Stimulated activated effector memory CD8-positive, alpha-beta T cell treated with anti-CD3 and anti-CD28 coated beads, Interleukin-12 subunit alpha, Interleukin-12 subunit beta, amount 100 ng/mL, for 72 hours (primary cell): ENCODE measurements at regions not wholly inside any gene's neighbourhood (a gene's known extent, or its start where the extent isn't known, plus 50 kb on each side); places are given as distances from the start of the nearest gene placed in this dataset.
"Not testable (repeated sequence)": the region's sequence is repeated elsewhere in the genome, so short reads cannot be mapped to it uniquely, and the experiment has no call there.

Experiments used
- ATAC-seq: fragments of 150-1000 bp; cut with Tn5 transposase; 2 replicates; pipeline ENCODE4 v1.10.0; 2021
- DNase-seq, 2 donors: peaks; one replicate each; pipeline ENCODE4 v3.0.0; 2021 to 2022; ENCODE audit warnings: low spot score in 2 of 2
- H3K27ac Mint-ChIP-seq: one replicate; pipeline ENCODE4 v1.8.0; 2022; ENCODE audit warnings: mild to moderate bottlenecking, mixed read lengths
- H3K36me3 Mint-ChIP-seq: one replicate; pipeline ENCODE4 v1.8.0; 2022; ENCODE audit warnings: mild to moderate bottlenecking, mixed read lengths
- H3K4me1 Mint-ChIP-seq: one replicate; pipeline ENCODE4 v1.8.0; 2022; ENCODE audit warnings: mixed read lengths
- H3K4me3 Mint-ChIP-seq: one replicate; pipeline ENCODE4 v1.8.0; 2022; ENCODE audit warnings: mild to moderate bottlenecking, mixed read lengths
- H3K9me3 Mint-ChIP-seq: one replicate; pipeline ENCODE4 v1.8.0; 2022; ENCODE audit warnings: mixed read lengths

DNA sequence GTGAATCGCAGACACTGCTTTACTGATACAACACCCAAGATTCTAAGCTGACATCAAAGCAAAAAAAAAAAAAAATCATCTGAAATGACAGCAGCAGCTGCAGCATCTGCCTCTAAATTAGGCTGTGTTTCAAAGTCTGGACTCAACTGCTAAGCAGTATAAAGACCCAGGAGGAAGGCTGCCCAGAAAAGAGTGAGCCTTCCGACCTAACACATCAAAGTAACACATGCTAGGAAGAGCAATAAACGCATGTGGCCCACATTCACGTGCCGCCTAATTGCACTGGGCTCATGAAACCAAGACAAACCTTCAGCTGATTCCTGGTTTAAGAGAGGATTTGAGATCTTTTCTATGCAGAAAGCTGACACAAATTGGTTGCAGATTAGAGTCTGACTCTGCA is 317.1 kb downstream of the ZIC4 start:
- H3K4me3 Mint-ChIP-seq = no peak overlapping the region
- H3K4me1 Mint-ChIP-seq = no peaks in the 10 kb centered on the region
- no peaks in the 10 kb centered on the region for H3K36me3 Mint-ChIP-seq
- DNase-seq = no peak
- no peak overlapping the region for H3K27ac Mint-ChIP-seq
- no peak for ATAC-seq
- H3K9me3 Mint-ChIP-seq = peaks cover 11% of the 10 kb centered on the region

DNA sequence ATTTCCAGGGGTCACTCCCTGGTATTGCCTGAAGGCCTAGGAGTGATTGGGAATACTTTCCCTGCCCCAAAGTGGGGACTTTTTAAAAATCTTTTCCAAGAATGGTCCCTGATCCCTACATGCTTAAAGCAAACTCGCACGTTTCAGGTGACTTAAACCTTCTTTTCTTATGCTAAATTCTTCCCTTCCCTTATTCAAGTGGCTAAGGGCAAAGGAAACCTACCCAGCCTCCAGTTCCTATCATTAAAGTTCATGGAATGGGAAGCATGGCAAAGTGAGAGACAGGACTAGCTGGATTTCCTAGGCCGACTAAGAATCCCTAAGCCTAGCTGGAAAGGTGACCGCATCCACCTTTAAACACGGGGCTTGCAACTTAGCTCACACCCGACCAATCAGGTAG is 346.8 kb downstream of the ZIC4 start:
- DNase-seq, H3K36me3 Mint-ChIP-seq, ATAC-seq, H3K27ac Mint-ChIP-seq, H3K4me1 Mint-ChIP-seq, H3K4me3 Mint-ChIP-seq: not testable (repeated sequence)
- peaks cover 25% of the 10 kb centered on the region for H3K9me3 Mint-ChIP-seq

DNA sequence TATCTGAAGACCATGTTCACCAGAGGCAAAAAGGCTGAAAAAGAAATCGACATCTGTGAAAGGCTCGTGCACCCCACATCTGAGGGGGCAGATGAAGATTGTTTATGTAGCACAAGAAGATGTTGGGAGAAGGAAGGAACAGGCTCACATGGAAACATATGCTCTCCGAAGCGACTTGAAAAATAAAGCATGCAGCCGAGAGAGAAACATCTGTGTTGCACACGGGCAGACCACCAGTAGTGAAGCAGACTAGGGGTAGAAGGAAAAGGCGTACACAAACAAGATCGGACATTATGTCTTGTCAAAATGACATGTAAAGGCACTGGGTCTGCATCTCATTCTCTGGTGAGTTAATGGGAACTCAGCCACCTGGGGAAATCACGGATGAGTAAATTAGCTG is 356.5 kb downstream of the ZIC4 start:
- Mint-ChIP-seq H3K4me1 (no peaks in the 10 kb centered on the region), H3K9me3 (peaks cover 26% of the 10 kb centered on the region), H3K4me3 (no peak overlapping the region), H3K36me3 (no peaks in the 10 kb centered on the region), H3K27ac (no peak overlapping the region)
- DNase-seq (no peak), ATAC-seq (no peak)

DNA sequence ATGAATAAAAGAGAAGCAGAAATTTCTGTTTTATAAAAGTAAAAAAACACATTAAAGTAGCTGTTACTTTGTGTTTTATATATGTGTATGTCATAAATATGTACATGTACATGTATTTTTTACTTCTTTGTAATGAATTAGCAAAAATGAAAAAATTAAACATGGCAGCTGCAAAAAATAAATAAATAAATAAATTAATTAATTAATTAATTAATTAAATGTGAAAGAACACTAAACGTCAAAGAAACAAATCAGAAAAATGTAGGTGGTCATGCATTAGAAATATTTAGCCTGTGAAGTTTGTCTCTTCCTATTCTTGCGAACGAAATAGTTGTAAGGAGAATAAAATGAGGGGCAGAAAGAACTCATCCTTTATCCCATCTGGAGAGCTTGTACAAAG is 357.0 kb downstream of the ZIC4 start:
- Mint-ChIP-seq H3K36me3 (no peaks in the 10 kb centered on the region), H3K4me3 (no peak overlapping the region), H3K4me1 (no peaks in the 10 kb centered on the region), H3K27ac (no peak overlapping the region), H3K9me3 (peaks cover 27% of the 10 kb centered on the region)
- ATAC-seq (no peak), DNase-seq (no peak)

DNA sequence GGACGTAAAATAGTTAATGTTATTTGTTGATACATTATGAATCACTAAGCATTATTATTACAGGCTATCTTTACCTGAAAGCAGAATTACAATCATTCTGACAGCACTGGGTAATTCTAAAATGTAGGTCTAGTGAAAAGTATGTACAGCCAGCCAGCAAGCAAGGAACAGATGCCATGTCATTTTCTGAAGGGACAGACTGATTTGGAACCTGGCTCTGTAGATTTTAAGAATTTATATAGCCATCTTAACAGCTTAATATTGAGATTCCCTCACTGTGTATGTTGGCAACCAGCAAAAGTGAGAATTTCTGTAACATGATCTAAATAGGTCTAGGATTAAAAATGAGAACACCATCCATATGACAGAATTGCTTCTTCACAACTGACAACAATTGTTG is 359.4 kb downstream of the ZIC4 start:
- DNase-seq (no peak), ATAC-seq (no peak)
- H3K9me3 Mint-ChIP-seq = peaks cover 23% of the 10 kb centered on the region
- H3K4me1 Mint-ChIP-seq = no peaks in the 10 kb centered on the region
- H3K27ac Mint-ChIP-seq = no peak overlapping the region
- H3K4me3 Mint-ChIP-seq = no peak overlapping the region
- H3K36me3 Mint-ChIP-seq = no peaks in the 10 kb centered on the region

DNA sequence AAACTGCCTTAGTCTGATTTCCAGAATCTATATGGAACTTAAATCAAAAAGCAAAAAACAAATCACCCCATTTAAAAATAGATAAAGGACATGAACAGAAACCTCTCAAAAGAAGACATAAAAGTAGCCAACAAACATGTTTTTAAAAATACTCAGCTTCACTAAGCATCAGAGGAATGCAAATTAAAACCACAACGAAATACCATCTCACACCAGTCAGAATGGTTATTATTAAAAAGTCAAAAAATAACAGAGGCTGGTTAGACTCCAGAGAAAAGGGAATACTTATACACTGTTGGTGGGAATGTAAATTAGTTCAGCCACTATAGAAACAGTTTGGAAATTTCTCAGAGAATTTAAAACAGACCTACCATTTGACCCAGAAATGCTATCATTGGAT is 367.9 kb downstream of the ZIC4 start:
- H3K27ac Mint-ChIP-seq = no peak overlapping the region
- peaks cover 13% of the 10 kb centered on the region for H3K9me3 Mint-ChIP-seq
- DNase-seq (no peak), ATAC-seq (no peak)
- H3K36me3 Mint-ChIP-seq = no peaks in the 10 kb centered on the region
- no peaks in the 10 kb centered on the region for H3K4me1 Mint-ChIP-seq
- H3K4me3 Mint-ChIP-seq = no peak overlapping the region

DNA sequence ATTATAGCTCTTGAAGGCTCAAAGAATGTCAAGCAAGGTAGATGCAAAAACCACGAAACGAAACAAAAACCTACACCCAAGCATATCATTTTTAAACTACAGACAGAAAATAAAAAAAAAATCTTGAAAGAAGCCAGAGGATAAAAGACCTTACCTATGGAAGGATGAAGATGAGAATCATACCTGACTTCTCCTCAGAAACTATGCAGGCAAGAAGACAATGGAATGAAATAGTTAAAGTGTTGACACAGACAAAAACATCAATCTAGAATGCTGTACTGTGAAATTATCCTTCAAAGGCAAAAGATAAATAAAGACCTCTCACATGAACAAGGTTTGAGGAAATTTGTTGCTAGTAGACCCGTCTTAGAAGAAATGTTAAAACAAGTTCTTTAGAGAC is 372.0 kb downstream of the ZIC4 start:
- H3K4me1 Mint-ChIP-seq = no peaks in the 10 kb centered on the region
- no peak for DNase-seq
- peaks cover 10% of the 10 kb centered on the region for H3K9me3 Mint-ChIP-seq
- H3K36me3 Mint-ChIP-seq = no peaks in the 10 kb centered on the region
- no peak overlapping the region for H3K27ac Mint-ChIP-seq
- no peak for ATAC-seq
- H3K4me3 Mint-ChIP-seq = no peak overlapping the region

DNA sequence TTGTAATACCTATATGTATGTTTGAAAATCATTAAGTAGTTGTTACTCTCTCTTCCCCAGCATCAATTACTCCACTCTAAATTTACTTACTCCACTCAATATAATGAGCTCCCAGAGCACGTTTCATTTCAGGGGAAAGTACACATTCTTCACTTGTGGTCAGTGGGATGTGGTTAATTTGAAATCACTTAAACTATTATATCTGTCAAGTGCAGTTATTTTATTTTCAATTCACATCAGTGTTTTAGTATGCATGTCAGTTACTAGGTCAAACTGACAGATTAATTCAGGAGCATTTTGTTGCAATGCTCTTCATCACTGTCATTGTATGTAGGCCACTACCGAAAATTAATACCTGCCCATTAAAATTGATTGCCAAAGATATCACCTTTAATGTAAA is 376.1 kb downstream of the ZIC4 start:
- H3K9me3 Mint-ChIP-seq = peaks cover 22% of the 10 kb centered on the region
- DNase-seq = no peak
- no peaks in the 10 kb centered on the region for H3K4me1 Mint-ChIP-seq
- ATAC-seq = no peak
- H3K4me3 Mint-ChIP-seq = no peak overlapping the region
- H3K27ac Mint-ChIP-seq = no peak overlapping the region
- H3K36me3 Mint-ChIP-seq = no peaks in the 10 kb centered on the region

DNA sequence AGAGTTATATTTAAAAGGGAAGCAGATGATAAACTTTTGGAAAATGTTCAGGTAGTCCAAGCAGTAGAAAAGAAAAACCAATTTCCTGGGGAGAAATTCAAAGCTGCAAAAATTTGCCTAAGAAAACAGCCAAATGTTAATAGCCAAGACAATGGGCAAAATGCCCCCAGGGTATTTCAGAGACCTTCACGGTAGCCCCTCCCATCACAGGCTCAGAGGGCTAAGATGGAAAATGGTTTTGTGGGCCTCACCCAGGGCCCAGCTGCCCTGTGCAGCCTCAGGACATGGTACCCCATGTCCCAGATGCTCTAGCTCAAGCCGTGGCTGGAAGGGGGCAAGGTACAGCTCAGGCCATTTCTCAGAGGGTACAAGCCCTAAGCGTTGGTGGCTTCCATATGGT is 391.0 kb downstream of the ZIC4 start:
- no peak overlapping the region for H3K4me3 Mint-ChIP-seq
- H3K9me3 Mint-ChIP-seq = peaks cover 11% of the 10 kb centered on the region
- ATAC-seq (no peak), DNase-seq (no peak)
- H3K27ac Mint-ChIP-seq = no peak overlapping the region
- H3K4me1 Mint-ChIP-seq = no peaks in the 10 kb centered on the region
- H3K36me3 Mint-ChIP-seq = no peaks in the 10 kb centered on the region

DNA sequence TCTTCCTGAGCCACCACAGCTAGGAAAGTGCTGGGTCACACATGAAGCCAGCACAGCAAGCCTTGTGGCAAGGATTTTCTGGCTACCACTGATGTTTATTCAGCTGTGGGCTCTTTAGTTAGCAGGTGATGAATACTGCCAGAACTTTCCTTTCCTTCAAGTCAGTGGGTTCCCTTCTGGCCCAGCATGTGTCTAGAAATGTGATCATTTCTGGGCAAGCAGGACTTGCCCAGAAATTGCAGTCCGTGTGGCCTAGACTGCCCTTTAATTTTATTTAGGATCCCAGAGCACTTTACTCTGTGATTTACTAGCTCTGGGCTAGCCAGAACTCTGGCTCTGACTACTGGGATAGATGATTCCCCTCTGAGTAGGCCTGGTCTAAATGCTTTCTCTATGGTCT is 397.5 kb downstream of the ZIC4 start:
- H3K4me1 Mint-ChIP-seq = no peaks in the 10 kb centered on the region
- no peak overlapping the region for H3K27ac Mint-ChIP-seq
- H3K9me3 Mint-ChIP-seq = peaks cover 4% of the 10 kb centered on the region
- ATAC-seq (no peak), DNase-seq (no peak)
- H3K4me3 Mint-ChIP-seq = no peak overlapping the region
- H3K36me3 Mint-ChIP-seq = no peaks in the 10 kb centered on the region

DNA sequence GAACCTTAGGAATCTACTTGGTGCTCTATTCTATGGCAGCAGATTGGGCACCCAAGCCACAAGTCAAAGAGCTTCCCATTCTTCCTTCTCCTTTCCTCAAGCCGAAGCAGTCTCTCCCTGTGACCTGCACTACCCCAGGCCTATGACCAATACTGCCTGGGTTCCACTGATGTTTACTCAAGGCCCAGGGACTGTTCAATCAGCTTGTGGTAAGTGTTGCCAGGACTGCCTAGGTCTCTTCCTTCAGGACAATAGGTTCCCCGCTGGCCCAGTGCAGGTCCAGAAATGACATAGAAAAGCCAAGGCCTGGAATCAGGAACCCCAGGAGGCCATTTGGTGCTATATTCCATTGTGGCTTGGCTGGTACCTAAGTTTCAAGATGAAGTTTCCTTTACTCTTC is 397.9 kb downstream of the ZIC4 start:
- H3K4me1 Mint-ChIP-seq = no peaks in the 10 kb centered on the region
- H3K4me3 Mint-ChIP-seq = no peak overlapping the region
- ATAC-seq = no peak
- H3K9me3 Mint-ChIP-seq = peaks cover 4% of the 10 kb centered on the region
- no peak for DNase-seq
- no peak overlapping the region for H3K27ac Mint-ChIP-seq
- no peaks in the 10 kb centered on the region for H3K36me3 Mint-ChIP-seq

DNA sequence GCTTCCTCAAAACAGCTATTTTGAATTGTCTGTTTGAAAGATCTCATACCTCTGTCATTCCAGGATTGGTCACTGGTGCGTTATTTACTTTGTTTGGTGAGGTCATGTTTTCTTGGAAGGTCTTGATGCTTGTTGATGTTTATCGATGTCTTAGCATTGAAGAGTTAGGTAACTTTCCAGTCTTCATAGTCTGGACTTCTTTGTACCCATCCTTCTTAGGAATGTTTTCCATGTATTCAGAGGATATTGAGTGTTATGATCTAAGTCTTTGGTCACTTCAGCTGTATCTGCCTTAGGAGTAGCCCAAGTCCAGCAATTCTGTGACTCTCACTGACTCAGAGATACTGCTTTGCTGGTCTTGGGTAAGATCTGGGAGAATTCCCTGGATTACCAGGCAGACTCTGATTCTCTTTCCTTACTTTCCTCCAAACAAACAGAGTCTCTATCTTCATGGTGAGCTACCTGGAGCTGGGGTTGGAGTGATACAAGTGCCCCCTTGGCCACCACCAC is 398.6 kb downstream of the ZIC4 start:
- ATAC-seq (no peak), DNase-seq (no peak)
- Mint-ChIP-seq H3K36me3 (no peaks in the 10 kb centered on the region), H3K9me3 (peaks cover 4% of the 10 kb centered on the region), H3K4me1 (no peaks in the 10 kb centered on the region), H3K4me3 (no peak overlapping the region), H3K27ac (no peak overlapping the region)

DNA sequence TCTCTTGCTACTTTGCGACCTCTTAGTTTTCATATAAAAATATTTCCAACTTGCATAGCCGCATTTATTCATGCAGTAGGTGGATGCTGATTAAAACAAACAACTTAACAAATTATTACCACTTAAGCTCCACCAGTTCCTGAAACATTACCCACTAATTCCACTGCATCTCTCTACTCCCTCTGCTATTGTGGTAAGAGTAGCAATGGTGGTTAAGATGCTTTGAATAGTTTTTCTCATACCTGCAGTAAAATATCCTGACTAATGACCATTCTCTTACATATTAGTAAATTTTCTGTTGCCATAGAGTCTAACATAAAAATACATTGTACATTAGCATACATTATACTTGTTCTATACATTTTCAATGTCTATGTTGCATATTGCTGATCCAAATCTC is 397.6 kb upstream of the PLSCR5 start:
- no peak for DNase-seq
- Mint-ChIP-seq H3K4me3 (no peak overlapping the region), H3K9me3 (peaks cover 4% of the 10 kb centered on the region), H3K36me3 (no peaks in the 10 kb centered on the region), H3K27ac (no peak overlapping the region), H3K4me1 (no peaks in the 10 kb centered on the region)
- ATAC-seq = no peak

DNA sequence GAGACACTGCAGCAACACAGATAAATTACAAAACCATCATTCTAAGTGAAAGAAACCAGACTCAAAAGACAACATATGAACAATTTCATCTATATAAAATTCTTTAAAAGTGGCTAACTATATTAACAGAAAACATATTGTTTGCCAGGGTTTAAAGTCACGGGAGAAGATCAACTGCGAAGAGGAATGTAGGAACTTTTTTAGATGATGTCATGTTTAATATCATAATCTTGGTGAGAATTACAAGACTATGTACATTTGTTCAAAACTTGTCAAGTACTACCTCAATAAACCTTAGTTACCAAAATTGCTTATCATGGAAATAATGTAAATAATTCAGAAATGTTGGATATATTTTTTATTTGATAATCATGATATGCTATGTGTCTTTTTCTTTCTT is 395.1 kb upstream of the PLSCR5 start:
- DNase-seq = no peak
- Mint-ChIP-seq H3K27ac (no peak overlapping the region), H3K4me1 (no peaks in the 10 kb centered on the region), H3K4me3 (no peak overlapping the region), H3K9me3 (peaks cover 6% of the 10 kb centered on the region), H3K36me3 (no peaks in the 10 kb centered on the region)
- no peak for ATAC-seq

DNA sequence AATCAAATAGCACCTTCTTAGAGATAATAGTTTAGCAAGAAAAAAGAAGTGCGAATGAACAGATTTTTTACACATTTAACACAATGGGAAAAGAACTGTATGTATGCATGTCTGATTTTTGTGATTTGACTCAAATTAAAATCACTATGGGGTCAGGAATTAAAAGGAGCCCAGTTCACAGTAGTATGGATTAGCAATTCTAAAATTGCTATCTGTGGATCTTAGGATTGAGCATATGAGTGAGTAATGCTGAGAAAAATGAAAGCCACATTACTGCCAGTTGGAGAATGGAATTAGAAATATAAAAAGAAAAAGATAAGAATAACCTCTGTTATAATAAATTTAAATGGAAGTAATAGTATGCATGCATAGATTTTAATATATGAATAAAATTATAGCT is 386.8 kb upstream of the PLSCR5 start:
- H3K4me3 Mint-ChIP-seq = no peak overlapping the region
- H3K27ac Mint-ChIP-seq = no peak overlapping the region
- no peaks in the 10 kb centered on the region for H3K4me1 Mint-ChIP-seq
- ATAC-seq = no peak
- no peaks in the 10 kb centered on the region for H3K36me3 Mint-ChIP-seq
- peaks cover 23% of the 10 kb centered on the region for H3K9me3 Mint-ChIP-seq
- no peak for DNase-seq

DNA sequence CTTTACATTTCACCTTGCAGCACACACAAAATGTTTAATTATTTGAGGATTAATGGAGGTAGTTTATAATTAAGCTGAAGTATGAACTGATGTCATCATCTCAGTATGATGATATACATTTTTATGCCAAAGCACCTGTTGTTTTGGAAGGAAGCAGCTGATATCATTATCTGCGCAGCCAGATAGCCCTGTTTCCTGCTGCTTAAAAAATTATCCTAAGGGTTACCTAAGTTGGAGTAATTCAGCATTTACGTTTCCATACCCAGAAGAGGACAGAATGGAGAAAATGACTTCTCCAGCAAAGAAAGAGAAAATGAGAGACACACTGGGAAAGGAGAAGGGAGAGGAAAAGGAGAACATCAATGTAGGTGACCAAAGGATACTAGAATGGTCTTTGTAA is 370.3 kb upstream of the PLSCR5 start:
- no peak for ATAC-seq
- H3K27ac Mint-ChIP-seq = no peak overlapping the region

DNA sequence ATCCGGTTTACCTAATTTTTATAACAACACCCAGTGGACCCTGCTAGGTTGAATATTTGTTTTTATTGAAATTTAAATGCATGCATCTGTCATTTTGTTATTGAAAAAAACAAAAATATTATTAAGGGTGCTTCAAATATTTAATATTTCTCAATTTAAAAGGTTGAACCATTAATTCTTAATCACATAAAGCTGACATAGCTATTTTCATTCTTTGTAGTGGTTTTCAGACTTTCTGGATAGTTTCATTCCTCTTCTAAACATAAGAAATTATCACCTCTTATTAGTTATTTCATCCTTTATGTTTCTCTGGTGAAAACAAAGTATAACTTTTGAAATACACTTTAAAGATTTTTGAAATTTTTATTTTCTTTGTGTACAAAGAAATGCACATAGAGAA is 369.9 kb upstream of the PLSCR5 start:
- H3K36me3 Mint-ChIP-seq = no peaks in the 10 kb centered on the region
- H3K9me3 Mint-ChIP-seq = peaks cover 3% of the 10 kb centered on the region
- H3K27ac Mint-ChIP-seq = no peak overlapping the region
- no peak overlapping the region for H3K4me3 Mint-ChIP-seq
- no peak for ATAC-seq
- H3K4me1 Mint-ChIP-seq = no peaks in the 10 kb centered on the region
- no peak for DNase-seq

More for the DNA sequence above, 370.3 kb upstream of the PLSCR5 start:
- Mint-ChIP-seq H3K4me1 (no peaks in the 10 kb centered on the region), H3K36me3 (no peaks in the 10 kb centered on the region), H3K9me3 (peaks cover 3% of the 10 kb centered on the region), H3K4me3 (no peak overlapping the region)
- no peak for DNase-seq
